HL-60 (cell line): ENCODE measurements at regions not wholly inside any gene's neighbourhood (a gene's known extent, or its start where the extent isn't known, plus 50 kb on each side); places are given as distances from the start of the nearest gene placed in this dataset.

Experiments
- POLR2AphosphoS5 ChIP-seq: IDR thresholded peaks from 2 replicates; pipeline ENCODE4 v1.6.1; 2012; ENCODE audit warnings: low read depth
- TF ChIP-seq, protein P1 (sequence below): IDR thresholded peaks from one replicate; pipeline ENCODE4 v1.5.1; 2011; ENCODE audit warnings: low read length, control low read depth, inconsistent platforms; ENCODE audit not compliant: insufficient read depth

DNA sequence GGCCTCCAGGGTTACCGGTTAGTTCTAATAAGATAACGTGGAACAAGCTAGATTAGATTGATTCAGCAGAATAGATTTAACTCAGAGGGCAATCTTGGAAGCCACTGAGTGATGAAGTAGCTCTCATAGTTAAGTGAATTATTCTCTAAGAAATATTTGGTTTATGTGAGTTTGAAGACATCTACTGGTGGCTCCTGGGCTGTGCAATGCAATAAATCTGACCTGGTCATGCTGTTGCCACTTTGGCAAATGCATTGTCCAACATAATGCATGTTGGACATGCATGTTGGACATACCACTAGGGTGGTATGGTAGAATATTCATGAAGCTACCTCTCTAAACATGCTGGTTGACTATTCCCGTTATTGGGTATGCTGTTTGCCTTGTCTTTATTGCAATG lies 493.7 kb upstream of the VRK2 start:
- TF ChIP-seq POLR2AphosphoS5 = no peak
- TF ChIP-seq, protein P1, sequence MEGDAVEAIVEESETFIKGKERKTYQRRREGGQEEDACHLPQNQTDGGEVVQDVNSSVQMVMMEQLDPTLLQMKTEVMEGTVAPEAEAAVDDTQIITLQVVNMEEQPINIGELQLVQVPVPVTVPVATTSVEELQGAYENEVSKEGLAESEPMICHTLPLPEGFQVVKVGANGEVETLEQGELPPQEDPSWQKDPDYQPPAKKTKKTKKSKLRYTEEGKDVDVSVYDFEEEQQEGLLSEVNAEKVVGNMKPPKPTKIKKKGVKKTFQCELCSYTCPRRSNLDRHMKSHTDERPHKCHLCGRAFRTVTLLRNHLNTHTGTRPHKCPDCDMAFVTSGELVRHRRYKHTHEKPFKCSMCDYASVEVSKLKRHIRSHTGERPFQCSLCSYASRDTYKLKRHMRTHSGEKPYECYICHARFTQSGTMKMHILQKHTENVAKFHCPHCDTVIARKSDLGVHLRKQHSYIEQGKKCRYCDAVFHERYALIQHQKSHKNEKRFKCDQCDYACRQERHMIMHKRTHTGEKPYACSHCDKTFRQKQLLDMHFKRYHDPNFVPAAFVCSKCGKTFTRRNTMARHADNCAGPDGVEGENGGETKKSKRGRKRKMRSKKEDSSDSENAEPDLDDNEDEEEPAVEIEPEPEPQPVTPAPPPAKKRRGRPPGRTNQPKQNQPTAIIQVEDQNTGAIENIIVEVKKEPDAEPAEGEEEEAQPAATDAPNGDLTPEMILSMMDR = no peak
